Left renal cortex interstitium (tissue), 4 donors: ENCODE measurements at regions not wholly inside any gene's neighbourhood (a gene's known extent, or its start where the extent isn't known, plus 50 kb on each side); places are given as distances from the start of the nearest gene placed in this dataset.
A peak's percentile ranks its signal among the peaks of the same experiment; 100 is the strongest.

ENCODE experiments used
- DNase-seq, 4 donors: peaks; one replicate each; pipeline ENCODE4 v3.0.0-alpha.2; 2013; ENCODE audit warnings: low read depth in 4 of 4, low spot score in 2 of 4, missing footprints in 1 of 4

GRCh38 chr10:3493621-3494020 lies 291.4 kb downstream of the KLF6 start:
- DNase-seq: no peak

DNA sequence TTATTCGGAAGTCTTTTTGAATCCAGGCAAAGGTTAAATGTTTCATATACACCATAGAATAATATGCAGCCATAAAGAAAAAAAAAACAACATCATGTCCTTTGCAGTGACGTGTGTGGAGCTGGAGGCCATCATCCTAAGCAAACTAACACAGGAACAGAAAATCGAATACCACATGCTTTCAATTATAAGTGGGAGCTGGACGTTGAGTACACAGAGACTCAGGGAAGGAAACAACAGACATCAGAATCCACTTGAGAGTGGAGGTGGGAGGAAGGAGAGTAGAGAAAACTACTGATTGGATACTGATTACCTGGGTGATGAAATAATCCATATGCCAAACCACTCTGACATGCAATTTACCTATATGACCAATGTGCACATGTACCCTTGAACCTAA lies 293.4 kb downstream of the KLF6 start:
- no peak for DNase-seq

DNA sequence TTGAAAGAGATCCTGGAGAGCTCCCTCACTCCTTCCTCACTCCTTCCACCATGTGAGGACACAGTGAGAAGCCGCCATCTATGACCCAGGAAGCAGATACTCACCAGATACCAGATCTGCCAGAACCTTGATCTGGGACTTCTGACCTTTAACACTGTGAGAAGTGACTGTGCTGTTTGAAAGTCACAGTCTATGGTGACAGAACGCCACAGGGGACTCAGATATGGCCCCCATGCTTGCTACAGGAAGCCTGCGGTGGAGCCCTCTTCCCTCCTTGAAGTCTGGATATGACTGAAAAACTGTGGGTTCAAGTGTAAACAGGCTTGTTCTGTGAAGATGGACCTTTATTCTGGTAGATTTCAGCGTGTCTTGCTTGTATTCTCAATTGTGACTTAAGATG lies 297.8 kb downstream of the KLF6 start:
- no peak for DNase-seq

DNA sequence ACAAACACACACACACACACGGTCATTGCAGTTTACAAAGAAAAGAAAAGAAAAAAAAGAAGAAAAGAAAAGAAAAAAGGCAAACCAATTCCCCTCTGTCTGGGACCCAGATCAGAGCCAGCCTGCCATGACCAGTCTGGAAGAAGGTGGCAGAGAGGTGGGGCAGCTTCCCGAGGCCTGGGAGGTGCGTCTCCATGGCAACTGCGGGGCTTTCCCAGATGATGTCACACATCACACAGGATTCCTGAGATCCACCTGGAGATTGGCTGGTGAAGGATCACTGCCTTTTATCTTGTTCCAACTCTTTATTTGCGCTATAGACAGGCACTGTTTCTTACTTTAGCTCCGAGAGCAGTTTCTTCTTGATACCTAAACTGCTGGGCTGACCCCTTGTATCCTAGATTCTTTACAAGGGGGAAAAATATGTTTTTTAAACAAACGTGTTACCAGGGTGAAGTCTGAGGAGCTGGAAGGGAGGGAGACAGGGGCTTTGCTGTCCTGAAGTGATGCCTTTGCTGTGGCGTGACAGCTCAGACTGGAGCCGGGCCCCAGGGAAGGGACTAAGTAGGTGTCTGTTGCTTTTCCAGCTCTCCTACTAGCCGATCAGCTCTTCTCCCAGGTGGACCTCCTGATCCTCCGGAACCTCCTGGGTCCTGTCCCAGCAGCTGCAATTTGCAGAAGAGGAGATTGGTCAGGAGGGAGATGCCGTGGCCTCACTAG lies 298.5 kb downstream of the KLF6 start:
- peak in 1 of 4 donors; percentile 53 for DNase-seq

GRCh38 chr10:3485057-3485686 lies 299.8 kb downstream of the KLF6 start:
- DNase-seq: no peak

DNA sequence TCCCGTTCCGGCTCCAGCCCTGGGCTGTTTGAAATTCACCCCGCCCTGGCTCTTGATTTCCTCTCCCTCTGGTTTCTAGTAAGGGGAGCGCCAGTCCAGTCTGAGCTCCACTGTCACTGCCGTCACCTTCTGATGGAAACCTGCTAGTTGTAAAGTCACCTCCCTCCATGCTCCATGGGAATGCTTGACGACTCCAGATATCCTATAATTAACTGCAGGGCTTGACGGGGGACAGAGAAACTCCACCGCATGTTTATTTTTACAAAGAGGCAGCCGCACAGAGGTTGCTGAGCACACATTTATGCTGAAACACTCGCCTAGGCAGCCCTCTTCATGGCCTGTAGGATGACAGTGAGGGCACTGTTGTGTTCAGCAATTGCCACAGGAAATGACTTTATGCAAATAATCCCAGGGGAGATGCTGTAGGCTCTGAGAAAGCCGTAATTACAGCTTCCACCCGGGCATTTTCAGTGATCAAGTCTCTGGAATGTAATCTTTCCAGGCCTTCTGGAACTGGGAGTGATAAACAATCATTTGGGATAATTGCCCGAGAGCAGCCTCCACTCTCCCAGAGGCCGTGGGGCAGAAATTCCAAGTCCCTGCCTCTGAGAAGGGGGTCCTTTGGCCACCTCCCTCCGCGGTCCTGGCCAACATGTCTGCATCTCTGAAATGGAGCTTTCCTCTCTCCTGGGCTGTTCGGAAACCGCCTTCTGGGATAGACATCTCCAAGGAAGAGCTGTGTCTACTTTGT lies 300.5 kb downstream of the KLF6 start:
- DNase-seq: no peak

- DNase-seq: peak; percentile 74 to 94 (median 89)
These were observed 302.6 kb downstream of the KLF6 start for GRCh38 chr10:3482200-3482993.

DNA sequence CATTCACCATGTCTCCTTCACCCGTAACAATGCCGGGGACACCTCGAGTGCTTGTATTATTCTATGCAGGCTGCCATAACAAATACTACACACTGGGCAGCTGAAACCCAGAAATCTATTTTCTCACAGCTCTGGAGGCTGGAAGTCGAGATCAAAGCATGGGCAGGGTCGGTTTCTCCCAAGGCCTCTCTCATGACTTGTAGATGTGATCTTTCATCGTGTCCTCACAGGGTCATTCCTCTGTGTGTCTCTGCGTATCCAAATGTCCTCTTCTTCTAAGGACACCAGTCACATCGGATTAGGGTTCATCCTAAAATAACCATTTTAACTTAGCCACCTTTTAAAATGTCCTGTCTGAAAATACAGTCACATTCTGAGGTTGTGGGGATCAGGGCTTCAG lies 303.5 kb downstream of the KLF6 start:
- DNase-seq: no peak

DNA sequence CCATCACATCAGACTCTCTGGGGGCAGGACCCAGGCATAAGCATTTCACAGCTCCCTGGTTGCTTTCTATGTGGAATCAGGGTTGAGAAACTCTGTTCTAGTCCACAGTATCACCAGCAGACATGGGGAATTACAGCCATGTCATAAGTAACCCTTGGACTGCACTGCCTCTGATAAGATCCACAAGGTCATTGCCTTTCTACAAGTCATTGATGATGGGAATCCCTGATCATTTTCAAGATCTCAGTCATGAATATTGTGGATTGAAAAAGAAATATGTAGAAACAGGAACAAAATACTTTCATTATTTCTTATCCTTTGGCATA lies 304.1 kb downstream of the KLF6 start:
- no peak for DNase-seq

- DNase-seq: no peak
These were observed 304.6 kb downstream of the KLF6 start for GRCh38 chr10:3480281-3480989.

- DNase-seq: no peak
These were observed 306.2 kb upstream of the PITRM1 start for GRCh38 chr10:3478632-3479240.

GRCh38 chr10:3478153-3478552 lies 305.6 kb upstream of the PITRM1 start:
- no peak for DNase-seq

- no peak for DNase-seq
These were observed 305.1 kb upstream of the PITRM1 start for GRCh38 chr10:3477683-3478082.

DNA sequence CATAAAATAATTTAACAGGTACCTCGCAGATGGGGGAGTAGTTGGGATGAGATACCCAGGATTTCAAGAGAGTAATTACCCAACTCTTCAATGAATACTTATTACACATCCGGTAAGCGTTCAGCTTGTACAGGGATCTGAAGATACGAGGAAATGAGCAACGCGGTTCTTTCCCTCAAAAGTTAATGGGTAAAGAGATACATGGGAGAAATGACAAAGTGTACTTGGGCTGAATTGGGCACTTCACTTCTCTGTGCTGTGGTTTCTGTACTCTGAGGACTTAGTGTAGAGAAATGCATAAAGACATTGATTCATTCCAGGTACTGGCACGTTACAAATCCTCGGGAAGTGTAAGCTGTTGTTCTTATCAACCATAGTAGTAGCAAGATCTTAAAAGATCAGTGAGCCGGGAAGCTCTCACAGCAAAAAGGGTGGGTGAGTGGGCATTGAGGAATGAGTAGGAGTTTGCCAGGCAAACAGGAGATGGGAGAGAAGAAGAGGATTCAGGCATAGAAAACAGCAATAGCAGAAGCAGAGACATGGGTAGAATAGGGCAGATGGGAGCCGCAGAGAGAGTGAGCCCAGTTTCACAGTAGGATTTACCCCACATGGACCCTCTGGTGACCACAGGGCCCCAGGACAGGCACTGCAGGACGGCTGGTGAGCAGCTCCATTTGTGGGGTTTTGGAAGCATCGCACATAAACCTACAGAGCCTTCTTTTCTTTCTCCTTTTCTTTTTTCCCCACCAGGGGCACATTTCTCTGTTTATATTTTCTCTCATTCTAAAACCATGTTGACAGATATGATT lies 304.3 kb upstream of the PITRM1 start:
- no peak for DNase-seq

GRCh38 chr10:3476186-3476585 lies 303.6 kb upstream of the PITRM1 start:
- DNase-seq: no peak

DNA sequence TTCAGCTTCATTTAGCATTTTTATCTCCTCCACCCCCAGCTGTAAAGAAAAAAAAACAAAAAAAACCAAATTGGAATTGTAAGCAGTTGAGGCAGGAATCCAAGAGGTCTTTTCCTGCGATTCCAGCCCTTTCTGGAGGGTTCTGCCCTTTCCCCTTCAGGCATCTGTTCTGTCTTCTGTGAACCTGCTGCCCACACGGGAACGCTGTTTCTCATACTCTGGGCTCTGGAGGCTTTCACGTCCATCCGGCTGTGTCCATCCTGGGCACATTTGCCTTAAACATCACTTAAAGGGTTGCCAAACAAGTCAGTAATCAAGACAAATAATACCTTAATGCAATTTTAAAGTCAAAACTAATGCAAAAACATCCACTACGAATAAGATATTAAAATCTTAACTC lies 302.8 kb upstream of the PITRM1 start:
- no peak for DNase-seq

GRCh38 chr10:3474266-3474665 lies 301.7 kb upstream of the PITRM1 start:
- no peak for DNase-seq

GRCh38 chr10:3473271-3473670 lies 300.7 kb upstream of the PITRM1 start:
- no peak for DNase-seq

DNA sequence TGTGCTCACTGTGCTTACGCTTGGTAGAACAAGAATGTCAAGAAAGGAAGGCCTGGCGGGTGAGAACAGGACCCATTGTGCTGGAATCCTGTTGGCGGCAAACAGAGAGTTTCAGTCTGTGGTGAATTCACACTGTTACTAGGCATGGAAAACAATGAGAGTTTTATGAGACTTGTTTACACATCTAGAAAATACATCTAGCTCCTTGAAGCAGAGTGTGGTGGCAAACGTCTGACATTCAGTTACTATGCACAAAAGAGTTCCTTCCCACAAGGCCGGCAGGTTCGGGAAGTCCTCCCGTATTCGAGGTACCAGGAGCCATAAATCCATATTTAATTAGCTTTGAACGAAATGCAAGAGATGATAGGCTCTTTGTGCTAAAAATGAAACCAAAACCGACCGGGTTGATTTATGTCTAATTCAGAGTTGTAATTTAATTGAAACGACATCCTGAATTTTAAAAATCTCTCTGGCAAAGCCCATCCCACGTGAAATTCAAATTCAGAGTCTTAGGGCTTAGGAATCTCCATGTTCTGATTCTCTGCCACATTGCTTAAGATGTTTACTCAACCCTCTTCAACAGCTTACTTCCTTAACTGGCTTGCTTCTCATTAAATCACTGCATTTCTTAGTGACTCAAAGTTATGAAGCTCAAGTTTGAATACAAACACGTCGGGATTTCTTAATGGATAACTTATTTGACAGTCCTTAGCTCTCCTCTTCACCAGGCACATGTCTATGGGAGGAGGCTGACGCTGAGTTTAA lies 299.9 kb upstream of the PITRM1 start:
- no peak for DNase-seq
